ENCODE measurements at regions not wholly inside any gene's neighbourhood (a gene's known extent, or its start where the extent isn't known, plus 50 kb on each side); places are given as distances from the start of the nearest gene placed in this dataset.
A peak's percentile ranks its signal among the peaks of the same experiment; 100 is the strongest.

DNA sequence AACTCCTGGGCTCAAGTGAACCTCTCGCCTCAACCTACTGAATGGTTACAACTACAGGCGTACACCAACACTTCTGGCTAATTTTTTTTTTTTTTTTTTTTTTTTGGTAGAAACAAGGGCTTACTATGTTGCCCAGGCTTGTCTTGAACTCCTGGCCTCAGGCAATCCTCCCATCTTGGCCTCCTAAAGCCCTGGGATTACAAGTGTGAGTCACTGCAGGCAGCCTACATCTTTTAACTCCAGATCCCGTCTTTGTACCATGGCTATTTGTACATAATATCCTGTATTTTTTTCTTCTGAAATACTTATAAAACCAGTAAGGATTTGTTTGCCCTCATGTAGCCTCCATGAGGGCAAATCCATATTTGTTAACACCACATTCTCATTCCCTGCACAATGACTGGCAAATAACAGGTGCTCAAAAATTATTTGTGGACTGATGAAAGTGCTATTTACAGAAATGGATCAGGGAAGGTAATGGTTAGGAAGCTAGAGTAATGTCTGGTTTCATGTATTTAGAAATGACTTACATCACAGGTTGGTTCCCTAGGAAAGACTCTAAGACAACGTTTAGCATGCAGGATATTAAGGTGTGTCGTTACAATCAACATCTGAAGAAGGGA lies 51.9 kb upstream of the POU5F2 start (continued):
- TF ChIP-seq, protein P1, sequence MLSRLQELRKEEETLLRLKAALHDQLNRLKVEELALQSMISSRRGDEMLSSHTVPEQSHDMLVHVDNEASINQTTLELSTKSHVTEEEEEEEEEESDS (CRISPR knock-in tag; IDR thresholded peaks at IDR 0.05; ENCODE audit: borderline replicate concordance): no peak
- TF ChIP-seq PITX1 (CRISPR knock-in tag; IDR thresholded peaks at IDR 0.05) (no peak), ZFYVE20 (CRISPR knock-in tag; IDR thresholded peaks at IDR 0.05; ENCODE audit: borderline replicate concordance, low read depth) (no peak), TBX3 (IDR thresholded peaks at IDR 0.05; ENCODE audit: borderline replicate concordance) (no peak)
- TF ChIP-seq, protein P2, sequence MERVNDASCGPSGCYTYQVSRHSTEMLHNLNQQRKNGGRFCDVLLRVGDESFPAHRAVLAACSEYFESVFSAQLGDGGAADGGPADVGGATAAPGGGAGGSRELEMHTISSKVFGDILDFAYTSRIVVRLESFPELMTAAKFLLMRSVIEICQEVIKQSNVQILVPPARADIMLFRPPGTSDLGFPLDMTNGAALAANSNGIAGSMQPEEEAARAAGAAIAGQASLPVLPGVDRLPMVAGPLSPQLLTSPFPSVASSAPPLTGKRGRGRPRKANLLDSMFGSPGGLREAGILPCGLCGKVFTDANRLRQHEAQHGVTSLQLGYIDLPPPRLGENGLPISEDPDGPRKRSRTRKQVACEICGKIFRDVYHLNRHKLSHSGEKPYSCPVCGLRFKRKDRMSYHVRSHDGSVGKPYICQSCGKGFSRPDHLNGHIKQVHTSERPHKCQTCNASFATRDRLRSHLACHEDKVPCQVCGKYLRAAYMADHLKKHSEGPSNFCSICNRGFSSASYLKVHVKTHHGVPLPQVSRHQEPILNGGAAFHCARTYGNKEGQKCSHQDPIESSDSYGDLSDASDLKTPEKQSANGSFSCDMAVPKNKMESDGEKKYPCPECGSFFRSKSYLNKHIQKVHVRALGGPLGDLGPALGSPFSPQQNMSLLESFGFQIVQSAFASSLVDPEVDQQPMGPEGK (CRISPR knock-in tag; IDR thresholded peaks at IDR 0.05): no peak

- Histone ChIP-seq H3K4me2 (ENCODE audit: low read depth, low read length) (peak overlapping the region; percentile 28; the same call in 1 of the 2 replicates), H3K79me2 (ENCODE audit: insufficient read depth, low read length) (no peaks in the 10 kb centered on the region), H2AFZ (ENCODE audit: low read length) (no peak overlapping the region), H3K36me3 (replicated peaks in 1 of 2; ENCODE audit: control insufficient read depth in 1 of 2, insufficient read depth in 2 of 2, low read length in 2 of 2) (no peaks in the 10 kb centered on the region), H3K27me3 (ENCODE audit: control insufficient read depth in 1 of 2, insufficient read depth in 2 of 2, low read length in 2 of 2) (no peaks in the 10 kb centered on the region), H3K4me3 (replicated peaks in 1 of 3; ENCODE audit: insufficient read depth in 1 of 3, low read depth in 2 of 3, low read length in 3 of 3) (no peak overlapping the region), H3K4me1 (ENCODE audit: insufficient read depth, low read length) (peaks cover 27% of the 10 kb centered on the region), H4K20me1 (ENCODE audit: insufficient read depth, low read length) (no peaks in the 10 kb centered on the region), H3K9me3 (ENCODE audit: low read length) (no peaks in the 10 kb centered on the region), H3K27ac (ENCODE audit: extremely low read length, insufficient read depth, low read length) (no peak overlapping the region), H3K9ac (ENCODE audit: insufficient read depth, low read depth, low read length) (no peak overlapping the region)
- BruUV-seq (replicated peaks): no TSS peak
- WGBS (ENCODE audit: low lambda C conversion rate): 47% methylated on average over 3 of the region's 3 CpGs
- intact Hi-C loops (cut with micrococcal nuclease; ENCODE audit: unreplicated experiment): no loop called here
- ATAC-seq: peak; percentile 52; the same call in 2 of the 3 replicates
- CTCF ChIA-PET (ENCODE audit: low intra/inter-chr PET ratio, low total read pairs): no interaction called here
- peak; percentile 14 for DNase-seq (ENCODE audit: low spot score)
- peak; percentile 26 for FAIRE-seq
- POLR2A ChIA-PET: no interaction called here
- in situ Hi-C loops (cut with HindIII; ENCODE audit: extremely low pct_ligation_motif_present, low pct_unique_long_range_greater_than_20kb): loop anchor here (5.0 to 25.0 kb wide), 2 partner anchors 209 to 929 kb away; partner anchors contain the start of genes NR2F1 and NR2F1-AS1
- TF ChIP-seq ZNF549 (CRISPR knock-in tag; IDR thresholded peaks at IDR 0.05): no peak
- TF ChIP-seq, protein P3, sequence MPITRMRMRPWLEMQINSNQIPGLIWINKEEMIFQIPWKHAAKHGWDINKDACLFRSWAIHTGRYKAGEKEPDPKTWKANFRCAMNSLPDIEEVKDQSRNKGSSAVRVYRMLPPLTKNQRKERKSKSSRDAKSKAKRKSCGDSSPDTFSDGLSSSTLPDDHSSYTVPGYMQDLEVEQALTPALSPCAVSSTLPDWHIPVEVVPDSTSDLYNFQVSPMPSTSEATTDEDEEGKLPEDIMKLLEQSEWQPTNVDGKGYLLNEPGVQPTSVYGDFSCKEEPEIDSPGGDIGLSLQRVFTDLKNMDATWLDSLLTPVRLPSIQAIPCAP (CRISPR knock-in tag; IDR thresholded peaks at IDR 0.05; ENCODE audit: low read depth): no peak
- TF ChIP-seq ZNF547 (CRISPR knock-in tag; IDR thresholded peaks at IDR 0.05): no peak
- TF ChIP-seq ZNF484 (CRISPR knock-in tag; IDR thresholded peaks at IDR 0.05; ENCODE audit: borderline replicate concordance, low read depth): no peak
- TF ChIP-seq FOXJ3 (CRISPR knock-in tag; IDR thresholded peaks at IDR 0.05; ENCODE audit: borderline replicate concordance): no peak
- TF ChIP-seq FOXA3 (CRISPR knock-in tag; IDR thresholded peaks at IDR 0.05): peak; percentile 76
- TF ChIP-seq ETV5 (CRISPR knock-in tag; IDR thresholded peaks at IDR 0.05; ENCODE audit: borderline replicate concordance): no peak; the same call in 1 of the 2 replicates
- TF ChIP-seq, protein P4, sequence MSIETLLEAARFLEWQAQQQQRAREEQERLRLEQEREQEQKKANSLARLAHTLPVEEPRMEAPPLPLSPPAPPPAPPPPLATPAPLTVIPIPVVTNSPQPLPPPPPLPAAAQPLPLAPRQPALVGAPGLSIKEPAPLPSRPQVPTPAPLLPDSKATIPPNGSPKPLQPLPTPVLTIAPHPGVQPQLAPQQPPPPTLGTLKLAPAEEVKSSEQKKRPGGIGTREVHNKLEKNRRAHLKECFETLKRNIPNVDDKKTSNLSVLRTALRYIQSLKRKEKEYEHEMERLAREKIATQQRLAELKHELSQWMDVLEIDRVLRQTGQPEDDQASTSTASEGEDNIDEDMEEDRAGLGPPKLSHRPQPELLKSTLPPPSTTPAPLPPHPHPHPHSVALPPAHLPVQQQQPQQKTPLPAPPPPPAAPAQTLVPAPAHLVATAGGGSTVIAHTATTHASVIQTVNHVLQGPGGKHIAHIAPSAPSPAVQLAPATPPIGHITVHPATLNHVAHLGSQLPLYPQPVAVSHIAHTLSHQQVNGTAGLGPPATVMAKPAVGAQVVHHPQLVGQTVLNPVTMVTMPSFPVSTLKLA (IDR thresholded peaks at IDR 0.05): peak; percentile 76
- TF ChIP-seq JUND (CRISPR knock-in tag; IDR thresholded peaks at IDR 0.05): no peak
- TF ChIP-seq EP300 (IDR thresholded peaks at IDR 0.05; ENCODE audit: low read depth in 2 of 2, low read length in 2 of 2): no peak
- no peak for TF ChIP-seq EP300 (CRISPR knock-in tag; IDR thresholded peaks at IDR 0.05; ENCODE audit: borderline replicate concordance)
- TF ChIP-seq ZNF430 (CRISPR knock-in tag; IDR thresholded peaks at IDR 0.05): no peak
- TF ChIP-seq ZNF792 (CRISPR knock-in tag; IDR thresholded peaks at IDR 0.05): no peak
- TF ChIP-seq GABPA (IDR thresholded peaks at IDR 0.05; ENCODE audit: low read depth, low read length): no peak
- 0 out of 2 replicates have a peak, but pooled peaks have one; percentile 21 for TF ChIP-seq GABPA (CRISPR knock-in tag; IDR thresholded peaks at IDR 0.05; ENCODE audit: low read depth)
- TF ChIP-seq ZNF775 (CRISPR knock-in tag; IDR thresholded peaks at IDR 0.05; ENCODE audit: borderline replicate concordance): no peak
Observed at GRCh38 chr5:93791518-93791972, 50.1 kb upstream of the POU5F2 start.

All from HepG2 (cell line).